CD4-positive, alpha-beta memory T cell (primary cell): ENCODE measurements at regions not wholly inside any gene's neighbourhood (a gene's known extent, or its start where the extent isn't known, plus 50 kb on each side); places are given as distances from the start of the nearest gene placed in this dataset.
"Not testable (repeated sequence)": the region's sequence is repeated elsewhere in the genome, so short reads cannot be mapped to it uniquely, and the experiment has no call there.

Experiments used
- CTCF ChIA-PET: fragments of 350-600 bp; sonication (Branson Sonifier 250); formaldehyde crosslinking; loops from one replicate; lab custom pipeline; 2021; ENCODE audit warnings: inconsistent platforms; ENCODE audit not compliant: partially characterized antibody; lab: Charles Lee
- POLR2A ChIA-PET: fragments of 350-600 bp; sonication (Branson Sonifier 250); formaldehyde crosslinking; loops from one replicate; lab custom pipeline; 2021; ENCODE audit not compliant: partially characterized antibody; lab: Charles Lee
- DNase-seq, 5 donors: peaks; one replicate each; pipeline versions ENCODE4 v3.0.0 to v3.0.0-alpha.2; 2020 to 2022; ENCODE audit warnings: mixed read lengths in 1 of 5
- H3K27ac ChIP-seq: one replicate; pipeline ENCODE4 v1.7.0; 2013; ENCODE audit warnings: low read depth, low read length
- H3K27me3 ChIP-seq: 2 replicates; pipeline ENCODE4 v1.7.0; 2013; ENCODE audit warnings: mild to moderate bottlenecking, low read length, moderate library complexity; ENCODE audit not compliant: insufficient read depth
- H3K36me3 ChIP-seq: 2 replicates; pipeline ENCODE4 v1.7.0; 2013; ENCODE audit warnings: mild to moderate bottlenecking, low read length, moderate library complexity; ENCODE audit not compliant: insufficient read depth
- H3K4me1 ChIP-seq: 2 replicates; pipeline ENCODE4 v1.7.0; 2013; ENCODE audit warnings: mild to moderate bottlenecking, low read length, moderate library complexity; ENCODE audit not compliant: insufficient read depth
- H3K4me3 ChIP-seq, 2 donors: one replicate each; pipeline ENCODE4 v1.7.0; 2013; ENCODE audit warnings: low read length in 2 of 2, mild to moderate bottlenecking in 1 of 2
- H3K9me3 ChIP-seq, 2 donors: one replicate each; pipeline ENCODE4 v1.7.0; 2013; ENCODE audit warnings: low read length in 2 of 2, control low read depth in 1 of 2; ENCODE audit not compliant: control insufficient read depth in 1 of 2
- H3K27ac Mint-ChIP-seq, 7 donors: one replicate each; pipeline ENCODE4 v1.8.0; 2020 to 2021; ENCODE audit warnings: mixed read lengths in 7 of 7, mild to moderate bottlenecking in 6 of 7, inconsistent platforms in 3 of 7, moderate library complexity in 3 of 7
- H3K27me3 Mint-ChIP-seq, 2 donors: one replicate each; pipeline ENCODE4 v1.8.0; 2020 to 2021; ENCODE audit warnings: mixed read lengths in 2 of 2
- H3K36me3 Mint-ChIP-seq, 2 donors: one replicate each; pipeline ENCODE4 v1.8.0; 2020 to 2021; ENCODE audit warnings: mixed read lengths in 2 of 2, inconsistent platforms in 1 of 2, mild to moderate bottlenecking in 1 of 2
- H3K4me1 Mint-ChIP-seq, 4 donors: one replicate each; pipeline ENCODE4 v1.8.0; 2020 to 2021; ENCODE audit warnings: mixed read lengths in 4 of 4, mild to moderate bottlenecking in 1 of 4
- H3K4me3 Mint-ChIP-seq, 8 donors: one replicate each; pipeline ENCODE4 v1.8.0; 2020 to 2021; ENCODE audit warnings: mixed read lengths in 8 of 8, mild to moderate bottlenecking in 7 of 8, moderate library complexity in 6 of 8, inconsistent platforms in 3 of 8
- H3K9me3 Mint-ChIP-seq, 8 donors: one replicate each; pipeline ENCODE4 v1.8.0; 2020 to 2021; ENCODE audit warnings: mixed read lengths in 8 of 8, mild to moderate bottlenecking in 5 of 8, inconsistent platforms in 3 of 8, moderate library complexity in 1 of 8
- intact Hi-C: fragments of 100-400 bp; cut with micrococcal nuclease; formaldehyde crosslinking; loops from one replicate; pipeline ENCODE4 v1.15.1; 2023

DNA sequence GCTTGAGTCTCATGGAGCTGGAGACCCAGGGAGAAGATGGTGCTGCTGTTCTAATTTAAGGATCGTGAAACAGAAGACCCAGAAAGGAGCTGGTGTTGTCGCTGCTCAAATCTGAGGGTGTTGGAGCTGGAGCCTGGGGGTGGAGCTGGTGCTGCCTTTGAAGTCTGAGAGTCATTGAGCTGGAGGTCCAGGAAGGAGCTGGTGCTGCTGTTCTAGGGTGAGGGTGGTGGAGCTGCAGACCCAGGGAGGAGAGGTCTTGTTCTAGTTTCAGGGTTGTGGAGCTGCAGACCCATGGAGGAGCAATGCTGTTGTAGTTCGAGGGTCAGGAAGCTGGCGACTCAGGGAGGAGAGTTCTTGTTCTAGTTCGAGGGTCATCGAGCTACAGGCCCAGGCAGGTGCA is 84.1 kb upstream of the ZNF479 start:
- H3K4me1 Mint-ChIP-seq = peaks cover 0 to 2% (median 0%) of the 10 kb centered on the region in 4 donors
- no peak overlapping the region for H3K27ac ChIP-seq
- H3K36me3 ChIP-seq = no peaks in the 10 kb centered on the region
- H3K27ac Mint-ChIP-seq = no peak overlapping the region
- peaks cover 4 to 29% of the 10 kb centered on the region in 2 donors for H3K36me3 Mint-ChIP-seq
- CTCF ChIA-PET = no interaction called here
- H3K4me1 ChIP-seq = no peaks in the 10 kb centered on the region
- POLR2A ChIA-PET = no interaction called here
- no peaks in the 10 kb centered on the region for H3K9me3 ChIP-seq
- intact Hi-C loops = no loop called here
- DNase-seq = no peak
- peaks cover 13 to 87% (median 74%) of the 10 kb centered on the region in 8 donors for H3K9me3 Mint-ChIP-seq
- H3K4me3 Mint-ChIP-seq = no peak overlapping the region
- H3K4me3 ChIP-seq = no peak overlapping the region
- H3K27me3 ChIP-seq = no peaks in the 10 kb centered on the region
- H3K27me3 Mint-ChIP-seq = no peaks in the 10 kb centered on the region

DNA sequence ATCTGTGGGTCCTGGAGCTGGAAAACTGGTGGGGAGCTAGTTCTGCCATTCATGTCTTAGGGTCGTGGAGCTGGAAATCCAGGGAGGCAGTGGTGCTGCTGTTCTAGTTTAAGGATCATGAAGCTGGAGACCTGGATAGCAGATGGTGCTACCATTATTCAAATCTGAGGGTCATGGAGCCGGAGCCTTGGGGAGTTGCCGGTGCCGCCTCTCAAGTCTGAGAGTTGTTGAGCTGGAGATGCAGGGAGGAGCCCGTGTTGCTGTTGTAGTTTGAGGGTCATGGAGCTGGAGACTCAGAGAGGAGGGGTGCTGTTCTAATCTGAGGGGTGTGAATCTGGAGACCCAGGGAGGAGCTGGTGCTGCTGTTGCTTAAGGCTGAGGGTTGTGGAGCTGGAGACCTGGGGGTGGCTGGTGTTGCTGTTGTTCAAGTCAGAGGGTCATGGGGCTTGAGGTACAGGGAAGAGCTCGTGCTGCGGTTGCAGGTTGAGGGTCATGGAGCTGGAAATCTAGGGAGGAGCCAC is 86.0 kb upstream of the ZNF479 start:
- Histone ChIP-seq H3K36me3 (no peaks in the 10 kb centered on the region), H3K4me1 (no peaks in the 10 kb centered on the region), H3K9me3 (no peaks in the 10 kb centered on the region), H3K27ac (no peak overlapping the region), H3K27me3 (no peaks in the 10 kb centered on the region), H3K4me3 (no peak overlapping the region)
- peaks cover 13 to 89% (median 81%) of the 10 kb centered on the region in 8 donors for H3K9me3 Mint-ChIP-seq
- H3K27ac Mint-ChIP-seq = no peak overlapping the region
- CTCF ChIA-PET = no interaction called here
- no peaks in the 10 kb centered on the region for H3K27me3 Mint-ChIP-seq
- peaks cover 4 to 29% of the 10 kb centered on the region in 2 donors for H3K36me3 Mint-ChIP-seq
- intact Hi-C loops = no loop called here
- POLR2A ChIA-PET = no interaction called here
- H3K4me1 Mint-ChIP-seq = peaks cover 0 to 2% (median 0%) of the 10 kb centered on the region in 4 donors
- H3K4me3 Mint-ChIP-seq = peak overlapping the region in 1 of 8 donors; percentile 42
- DNase-seq = no peak

DNA sequence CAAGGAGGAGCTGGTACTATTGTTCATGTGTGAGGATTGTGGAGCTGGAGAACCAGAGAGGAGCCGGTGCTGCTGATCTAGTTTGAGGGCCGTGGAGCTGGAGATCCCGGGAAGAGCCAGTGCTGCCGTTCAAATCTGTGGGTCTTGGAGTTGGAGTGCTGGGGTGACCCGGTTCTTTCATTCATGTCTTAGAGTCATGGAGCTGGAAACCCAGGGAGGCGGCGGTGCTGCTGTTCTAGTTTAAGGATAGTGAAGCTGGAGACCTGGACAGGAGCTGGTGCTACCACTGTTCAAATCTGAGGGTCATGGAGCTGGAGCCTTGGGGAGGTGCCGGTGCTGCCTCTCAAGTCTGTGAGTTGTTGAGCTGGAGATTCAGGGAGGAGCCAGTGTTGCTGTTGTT is 88.5 kb upstream of the ZNF479 start:
- ChIA-PET CTCF (no interaction called here), POLR2A (no interaction called here)
- intact Hi-C loops = no loop called here
- H3K36me3 Mint-ChIP-seq = peaks cover 4 to 29% of the 10 kb centered on the region in 2 donors
- H3K4me3 Mint-ChIP-seq = no peak overlapping the region
- H3K27me3 ChIP-seq = no peaks in the 10 kb centered on the region
- H3K9me3 Mint-ChIP-seq = peaks cover 13 to 79% (median 70%) of the 10 kb centered on the region in 8 donors
- H3K27ac ChIP-seq = no peak overlapping the region
- H3K27me3 Mint-ChIP-seq = no peaks in the 10 kb centered on the region
- DNase-seq = no peak
- H3K27ac Mint-ChIP-seq = no peak overlapping the region
- no peak overlapping the region for H3K4me3 ChIP-seq
- H3K4me1 ChIP-seq = no peaks in the 10 kb centered on the region
- no peaks in the 10 kb centered on the region for H3K9me3 ChIP-seq
- no peaks in the 10 kb centered on the region for H3K36me3 ChIP-seq
- peaks cover 0 to 2% (median 0%) of the 10 kb centered on the region in 4 donors for H3K4me1 Mint-ChIP-seq

DNA sequence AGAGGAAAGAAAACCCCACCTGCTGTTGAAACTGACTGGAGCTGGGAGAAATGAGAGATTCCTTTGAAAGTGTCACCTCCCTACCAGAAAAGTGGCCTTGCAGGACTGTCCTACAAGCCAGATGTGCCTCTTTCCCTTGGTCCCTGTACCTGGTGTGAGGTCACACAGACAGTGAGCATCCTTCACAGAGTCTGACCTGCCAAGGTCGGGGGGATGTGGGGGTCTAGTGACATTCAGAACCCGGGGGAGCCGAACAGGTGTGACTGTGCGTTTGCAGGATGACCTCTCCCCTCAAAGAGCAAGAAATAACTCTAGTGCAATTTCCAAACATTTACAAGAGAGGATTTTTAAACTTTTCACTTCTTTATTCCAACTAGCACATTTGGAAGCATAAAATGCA is 93.4 kb upstream of the ZNF479 start:
- no peaks in the 10 kb centered on the region for H3K36me3 ChIP-seq
- H3K4me3 ChIP-seq = no peak overlapping the region
- H3K27me3 ChIP-seq = no peaks in the 10 kb centered on the region
- no peak for DNase-seq
- Mint-ChIP-seq H3K27me3 (no peaks in the 10 kb centered on the region), H3K36me3 (peaks cover 0 to 5% of the 10 kb centered on the region in 2 donors), H3K27ac (no peak overlapping the region), H3K4me3 (no peak overlapping the region), H3K4me1 (no peaks in the 10 kb centered on the region), H3K9me3 (peaks cover 0 to 66% (median 45%) of the 10 kb centered on the region in 8 donors)
- ChIA-PET CTCF (no interaction called here), POLR2A (no interaction called here)
- H3K9me3 ChIP-seq = no peaks in the 10 kb centered on the region
- H3K4me1 ChIP-seq = no peaks in the 10 kb centered on the region
- intact Hi-C loops = no loop called here
- no peak overlapping the region for H3K27ac ChIP-seq

DNA sequence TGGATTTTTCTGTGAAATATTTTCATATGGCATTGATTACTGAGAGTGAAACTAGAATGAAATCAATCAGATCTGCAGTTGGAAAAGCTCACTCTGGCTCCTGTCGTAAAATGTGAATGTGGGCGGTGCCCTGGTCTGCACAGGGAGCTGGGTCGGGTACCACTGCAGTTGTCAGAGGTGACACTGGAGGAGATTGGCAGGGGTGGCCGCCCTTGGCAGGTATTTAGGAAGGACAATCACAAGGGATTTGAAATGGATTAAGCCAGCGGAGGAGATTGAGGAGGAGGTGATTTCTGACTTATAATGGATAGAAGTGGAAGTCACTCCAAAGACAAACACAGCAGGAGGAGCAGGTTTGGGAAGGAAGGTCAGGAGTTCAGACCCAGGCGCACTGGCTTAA is 109.0 kb upstream of the ZNF479 start:
- H3K27ac Mint-ChIP-seq, H3K27me3 Mint-ChIP-seq, intact Hi-C loops, H3K27me3 ChIP-seq, H3K36me3 Mint-ChIP-seq, H3K4me1 ChIP-seq, H3K4me1 Mint-ChIP-seq, H3K4me3 Mint-ChIP-seq, CTCF ChIA-PET, H3K36me3 ChIP-seq, H3K4me3 ChIP-seq, H3K27ac ChIP-seq, DNase-seq, POLR2A ChIA-PET, H3K9me3 ChIP-seq: not testable (repeated sequence)
- H3K9me3 Mint-ChIP-seq = peaks cover 3 to 70% (median 45%) of the 10 kb centered on the region in 8 donors

DNA sequence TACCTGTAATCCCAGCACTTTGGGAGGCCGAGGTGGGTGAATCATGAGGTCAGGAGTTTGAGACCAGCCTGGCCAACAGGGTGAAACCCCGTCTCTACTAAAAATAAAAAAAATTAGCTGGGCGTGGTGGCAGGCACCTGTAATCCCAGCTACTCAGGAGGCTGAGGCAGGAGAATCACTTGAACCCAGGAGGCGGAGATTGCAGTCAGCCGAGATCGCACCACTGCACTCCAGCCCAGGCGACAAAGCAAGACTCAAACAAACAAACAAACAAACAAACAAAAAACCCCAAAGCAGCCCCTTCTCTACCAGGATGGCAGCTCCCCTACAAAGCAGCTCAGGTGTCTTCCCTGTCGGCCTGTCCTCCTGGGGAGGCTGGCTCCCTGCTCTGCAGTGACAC is 111.3 kb upstream of the ZNF479 start:
- intact Hi-C loops, H3K36me3 Mint-ChIP-seq, CTCF ChIA-PET, POLR2A ChIA-PET, H3K4me3 ChIP-seq, H3K4me3 Mint-ChIP-seq, DNase-seq, H3K27ac Mint-ChIP-seq, H3K36me3 ChIP-seq, H3K4me1 ChIP-seq, H3K27me3 Mint-ChIP-seq, H3K27ac ChIP-seq, H3K9me3 ChIP-seq, H3K27me3 ChIP-seq, H3K4me1 Mint-ChIP-seq: not testable (repeated sequence)
- peaks cover 5 to 69% (median 49%) of the 10 kb centered on the region in 8 donors for H3K9me3 Mint-ChIP-seq

DNA sequence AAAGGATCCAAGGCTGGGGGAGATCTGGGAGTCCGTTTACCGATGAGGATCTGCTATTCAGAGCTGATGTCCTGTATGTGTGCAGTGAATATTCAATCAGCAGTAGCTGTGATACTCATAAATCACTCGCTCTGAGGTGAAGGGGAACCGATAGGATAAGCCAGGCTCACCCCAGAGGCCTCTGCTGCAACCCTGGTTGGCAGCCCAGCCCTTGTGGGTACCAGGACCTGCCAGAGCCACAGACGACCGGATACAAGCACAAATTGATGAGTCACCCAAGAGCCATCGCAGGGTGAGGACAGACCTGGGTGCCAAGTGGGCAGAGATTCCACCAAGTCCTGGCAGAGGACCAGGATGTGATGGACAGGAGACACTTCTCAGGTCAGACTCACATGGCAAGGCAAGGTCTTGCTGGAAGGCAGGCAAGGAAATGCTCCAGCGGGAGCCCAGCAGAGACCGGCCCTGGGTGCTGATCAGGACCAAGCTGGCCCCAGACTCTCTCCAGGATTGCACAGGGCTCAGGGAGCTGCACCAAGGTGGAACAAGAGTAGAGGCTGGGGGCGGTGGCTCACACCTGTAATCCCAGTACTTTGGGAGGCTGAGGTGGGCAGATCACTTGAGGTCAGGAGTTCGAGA is 112.2 kb upstream of the ZNF479 start:
- H3K36me3 ChIP-seq, CTCF ChIA-PET, H3K4me3 ChIP-seq, H3K4me3 Mint-ChIP-seq, intact Hi-C loops, H3K4me1 ChIP-seq, DNase-seq, POLR2A ChIA-PET, H3K4me1 Mint-ChIP-seq, H3K27ac Mint-ChIP-seq, H3K27ac ChIP-seq, H3K27me3 ChIP-seq, H3K27me3 Mint-ChIP-seq, H3K9me3 ChIP-seq, H3K36me3 Mint-ChIP-seq: not testable (repeated sequence)
- H3K9me3 Mint-ChIP-seq = peaks cover 2 to 69% (median 45%) of the 10 kb centered on the region in 8 donors
